ENCODE measurements at regions not wholly inside any gene's neighbourhood (a gene's known extent, or its start where the extent isn't known, plus 50 kb on each side); places are given as distances from the start of the nearest gene placed in this dataset.

DNA sequence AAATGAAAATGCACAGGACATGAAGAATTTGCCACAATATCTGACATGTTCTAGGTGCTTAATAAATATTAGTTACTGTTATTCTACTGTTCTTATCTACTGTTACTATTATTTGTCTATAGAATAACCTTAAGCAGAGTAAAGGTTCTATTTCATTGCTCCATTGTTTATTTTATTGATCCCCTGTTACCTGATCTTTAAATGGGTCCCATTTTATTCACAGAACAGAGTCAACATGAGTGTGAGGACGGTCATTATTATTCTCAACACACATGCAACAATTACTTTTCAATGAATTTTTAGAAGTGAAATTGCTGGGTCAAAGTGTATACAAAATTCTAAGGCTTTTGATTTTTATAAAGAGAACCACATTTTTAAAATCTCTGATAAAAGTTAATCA, 186.9 kb downstream of the AHR start:
- TF ChIP-seq, protein P1, sequence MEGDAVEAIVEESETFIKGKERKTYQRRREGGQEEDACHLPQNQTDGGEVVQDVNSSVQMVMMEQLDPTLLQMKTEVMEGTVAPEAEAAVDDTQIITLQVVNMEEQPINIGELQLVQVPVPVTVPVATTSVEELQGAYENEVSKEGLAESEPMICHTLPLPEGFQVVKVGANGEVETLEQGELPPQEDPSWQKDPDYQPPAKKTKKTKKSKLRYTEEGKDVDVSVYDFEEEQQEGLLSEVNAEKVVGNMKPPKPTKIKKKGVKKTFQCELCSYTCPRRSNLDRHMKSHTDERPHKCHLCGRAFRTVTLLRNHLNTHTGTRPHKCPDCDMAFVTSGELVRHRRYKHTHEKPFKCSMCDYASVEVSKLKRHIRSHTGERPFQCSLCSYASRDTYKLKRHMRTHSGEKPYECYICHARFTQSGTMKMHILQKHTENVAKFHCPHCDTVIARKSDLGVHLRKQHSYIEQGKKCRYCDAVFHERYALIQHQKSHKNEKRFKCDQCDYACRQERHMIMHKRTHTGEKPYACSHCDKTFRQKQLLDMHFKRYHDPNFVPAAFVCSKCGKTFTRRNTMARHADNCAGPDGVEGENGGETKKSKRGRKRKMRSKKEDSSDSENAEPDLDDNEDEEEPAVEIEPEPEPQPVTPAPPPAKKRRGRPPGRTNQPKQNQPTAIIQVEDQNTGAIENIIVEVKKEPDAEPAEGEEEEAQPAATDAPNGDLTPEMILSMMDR (IDR thresholded peaks at IDR 0.05), result no peak

DNA sequence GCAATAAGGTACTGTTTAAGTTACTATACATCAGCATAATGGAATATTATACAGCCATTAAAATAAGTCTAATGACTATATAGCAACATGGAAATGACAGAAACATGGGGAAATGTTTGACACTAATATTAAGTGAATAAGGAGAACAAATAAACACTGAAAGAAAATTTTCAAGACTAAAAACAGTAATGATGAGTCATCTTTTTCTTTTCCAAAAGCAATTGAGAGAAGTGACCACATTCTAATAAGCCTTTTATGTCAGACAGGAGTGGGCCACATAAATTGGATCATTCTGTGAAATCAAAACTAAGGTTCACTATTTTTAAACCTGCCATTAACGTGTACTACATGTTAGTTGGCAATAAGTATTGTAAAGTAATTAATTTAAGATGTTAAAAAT, 187.5 kb downstream of the AHR start:
- Histone ChIP-seq H3K27me3 (no peaks in the 10 kb centered on the region), H3K27ac (no peak overlapping the region), H3K9me3 (no peaks in the 10 kb centered on the region), H3K4me3 (ENCODE audit: low read depth in 1 of 2, low read length in 1 of 2) (no peak overlapping the region), H3K4me1 (ENCODE audit: control insufficient read depth in 1 of 2, insufficient read depth in 1 of 2, low read depth in 1 of 2, low read length in 1 of 2) (no peaks in the 10 kb centered on the region), H3K36me3 (no peaks in the 10 kb centered on the region)
- TF ChIP-seq, protein P1 (IDR thresholded peaks at IDR 0.05), result no peak

More for the DNA sequence above, 186.9 kb downstream of the AHR start:
- Histone ChIP-seq H3K27ac (no peak overlapping the region), H3K4me3 (ENCODE audit: low read depth in 1 of 2, low read length in 1 of 2) (no peak overlapping the region), H3K36me3 (no peaks in the 10 kb centered on the region), H3K27me3 (no peaks in the 10 kb centered on the region), H3K9me3 (no peaks in the 10 kb centered on the region), H3K4me1 (ENCODE audit: control insufficient read depth in 1 of 2, insufficient read depth in 1 of 2, low read depth in 1 of 2, low read length in 1 of 2) (no peaks in the 10 kb centered on the region)

DNA sequence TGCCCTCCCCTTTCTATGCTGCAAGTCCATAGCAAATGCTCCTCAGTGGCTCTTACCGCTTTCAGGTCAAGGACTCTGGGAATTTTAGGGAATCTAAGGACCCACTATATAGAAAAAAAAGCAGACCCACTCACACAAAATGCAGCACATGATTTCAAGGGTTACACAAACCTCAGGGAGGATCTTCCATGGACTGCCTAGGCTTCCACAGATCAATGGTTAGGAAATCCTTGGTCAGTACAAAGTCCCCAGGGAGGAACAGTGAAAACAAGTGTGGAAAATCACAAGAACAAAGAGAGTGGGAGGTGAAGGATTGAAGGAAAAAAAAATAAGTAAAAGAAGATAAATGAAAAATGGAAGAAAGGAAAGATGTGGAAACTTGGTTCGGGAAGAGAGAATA, 188.4 kb downstream of the AHR start:
- no peaks in the 10 kb centered on the region for H3K4me1 ChIP-seq (ENCODE audit: control insufficient read depth in 1 of 2, insufficient read depth in 1 of 2, low read depth in 1 of 2, low read length in 1 of 2)
- TF ChIP-seq, protein P1 (IDR thresholded peaks at IDR 0.05), result no peak
- no peak overlapping the region for H3K27ac ChIP-seq
- H3K9me3 ChIP-seq, result no peaks in the 10 kb centered on the region
- H3K27me3 ChIP-seq, result no peaks in the 10 kb centered on the region
- H3K36me3 ChIP-seq, result no peaks in the 10 kb centered on the region
- no peak overlapping the region for H3K4me3 ChIP-seq (ENCODE audit: low read depth in 1 of 2, low read length in 1 of 2)

DNA sequence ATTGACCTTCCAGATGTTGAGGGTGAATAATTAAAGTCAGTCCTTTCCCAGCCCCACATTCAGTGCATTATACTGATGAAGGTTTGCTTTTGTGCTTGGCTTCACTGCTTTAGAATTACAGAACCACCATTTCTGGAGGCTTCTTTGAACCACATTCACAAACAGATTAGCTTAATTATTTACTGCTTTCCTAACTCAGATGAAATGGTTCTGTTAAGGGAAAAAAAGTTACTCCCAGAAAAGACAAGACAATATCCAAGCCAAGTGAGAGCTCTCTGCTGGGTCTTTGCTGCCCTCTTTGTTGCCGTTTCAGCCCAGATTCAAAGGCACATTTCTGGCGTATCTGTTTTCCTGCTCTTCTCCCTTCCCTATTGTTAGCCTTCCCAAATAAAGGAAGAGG, 188.9 kb downstream of the AHR start:
- Histone ChIP-seq H3K4me1 (ENCODE audit: control insufficient read depth in 1 of 2, insufficient read depth in 1 of 2, low read depth in 1 of 2, low read length in 1 of 2) (no peaks in the 10 kb centered on the region), H3K9me3 (no peaks in the 10 kb centered on the region), H3K4me3 (ENCODE audit: low read depth in 1 of 2, low read length in 1 of 2) (no peak overlapping the region), H3K27me3 (no peaks in the 10 kb centered on the region), H3K36me3 (no peaks in the 10 kb centered on the region), H3K27ac (no peak overlapping the region)
- TF ChIP-seq, protein P1 (IDR thresholded peaks at IDR 0.05), result no peak

DNA sequence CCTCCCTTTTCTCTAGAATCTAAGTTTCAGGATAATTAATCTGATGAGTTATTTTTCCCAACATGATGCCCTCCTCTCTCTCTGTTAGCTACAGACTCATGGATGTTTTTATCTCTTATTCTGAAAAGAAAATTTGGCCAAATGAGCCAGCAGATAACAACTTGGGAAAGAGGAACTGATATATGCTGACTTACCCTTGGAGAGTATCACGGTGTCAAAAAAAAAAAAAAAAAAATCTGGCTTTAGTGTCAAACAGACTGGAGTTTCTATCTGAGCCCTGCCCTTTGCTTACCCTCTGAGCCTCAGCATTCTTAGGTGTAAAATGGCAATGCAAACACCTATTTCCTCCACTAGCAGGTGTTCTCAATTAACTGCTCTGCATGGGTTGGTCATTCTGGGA, 190.4 kb downstream of the AHR start:
- no peak overlapping the region for H3K4me3 ChIP-seq (ENCODE audit: low read depth in 1 of 2, low read length in 1 of 2)
- no peak overlapping the region for H3K27ac ChIP-seq

More for the DNA sequence above, 190.4 kb downstream of the AHR start:
- Histone ChIP-seq H3K4me1 (ENCODE audit: control insufficient read depth in 1 of 2, insufficient read depth in 1 of 2, low read depth in 1 of 2, low read length in 1 of 2) (no peaks in the 10 kb centered on the region), H3K27me3 (no peaks in the 10 kb centered on the region), H3K36me3 (no peaks in the 10 kb centered on the region), H3K9me3 (no peaks in the 10 kb centered on the region)
- TF ChIP-seq, protein P1 (IDR thresholded peaks at IDR 0.05), result no peak
